Stimulated activated CD4-positive, alpha-beta T cell treated with anti-CD3 and anti-CD28 coated beads, Interleukin-12 subunit alpha, Interleukin-12 subunit beta, amount 100 ng/mL, for 24 hours (primary cell): ENCODE measurements at regions not wholly inside any gene's neighbourhood (a gene's known extent, or its start where the extent isn't known, plus 50 kb on each side); places are given as distances from the start of the nearest gene placed in this dataset.
"Not testable (repeated sequence)": the region's sequence is repeated elsewhere in the genome, so short reads cannot be mapped to it uniquely, and the experiment has no call there.

ENCODE experiments used
- DNase-seq, 2 experiments: peaks; one replicate each; pipeline ENCODE4 v3.0.0-alpha.2; 2020; ENCODE audit warnings: low read depth in 2 of 2

DNA sequence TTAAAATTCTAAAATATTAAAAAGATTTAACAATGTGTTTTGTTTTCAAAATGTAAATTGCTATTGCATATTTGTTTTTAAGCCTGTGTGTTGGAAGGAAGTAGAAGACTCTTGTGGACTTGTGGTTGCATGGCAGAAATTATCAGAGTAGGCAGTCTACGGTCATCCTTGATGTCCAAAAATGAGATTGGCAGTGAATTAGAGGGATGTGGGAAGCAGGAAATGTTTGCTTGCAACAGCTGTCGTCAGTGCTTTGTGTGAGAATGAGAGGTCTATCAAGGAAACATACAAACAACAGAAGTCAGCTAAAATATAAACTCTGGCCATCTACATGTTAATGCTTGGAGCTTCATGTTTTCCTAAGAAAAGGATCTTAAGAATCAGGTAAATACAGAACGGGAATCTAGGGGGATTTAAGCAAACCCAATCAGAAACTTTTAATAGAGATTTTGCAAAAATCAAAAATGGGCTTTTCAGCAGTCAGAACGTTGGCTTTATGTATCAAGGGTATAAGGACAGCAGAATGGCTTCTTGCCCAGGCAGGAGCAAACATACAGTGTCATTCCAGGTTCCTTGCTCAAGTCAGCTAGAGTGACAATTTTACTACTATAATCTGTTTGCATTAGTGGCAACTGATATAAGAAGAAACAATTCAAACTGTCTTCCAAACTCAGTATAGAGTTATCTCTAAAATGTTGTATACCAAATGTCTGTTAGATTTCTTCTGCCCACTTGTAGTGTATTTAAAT lies 196.7 kb downstream of the CYB561 start:
- DNase-seq, result no peak

DNA sequence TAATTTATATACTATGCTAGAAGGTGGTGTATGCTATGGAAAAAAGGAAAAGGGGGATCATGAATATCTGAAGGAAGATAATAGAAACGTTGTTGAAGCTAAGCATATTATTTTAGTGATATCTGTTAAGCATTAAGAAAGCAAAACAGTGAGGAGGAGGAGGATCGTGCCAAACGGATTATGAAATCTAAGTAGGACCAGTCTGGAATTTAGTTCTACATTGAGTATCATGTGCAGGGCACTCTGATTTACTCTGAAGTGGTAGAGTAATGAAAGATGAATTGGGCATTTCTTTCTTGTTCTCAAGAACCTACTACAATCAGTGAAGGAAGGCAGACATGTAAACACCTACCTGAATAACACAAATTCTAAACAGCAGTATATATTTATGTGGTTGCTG lies 195.3 kb downstream of the CYB561 start:
- no peak for DNase-seq

DNA sequence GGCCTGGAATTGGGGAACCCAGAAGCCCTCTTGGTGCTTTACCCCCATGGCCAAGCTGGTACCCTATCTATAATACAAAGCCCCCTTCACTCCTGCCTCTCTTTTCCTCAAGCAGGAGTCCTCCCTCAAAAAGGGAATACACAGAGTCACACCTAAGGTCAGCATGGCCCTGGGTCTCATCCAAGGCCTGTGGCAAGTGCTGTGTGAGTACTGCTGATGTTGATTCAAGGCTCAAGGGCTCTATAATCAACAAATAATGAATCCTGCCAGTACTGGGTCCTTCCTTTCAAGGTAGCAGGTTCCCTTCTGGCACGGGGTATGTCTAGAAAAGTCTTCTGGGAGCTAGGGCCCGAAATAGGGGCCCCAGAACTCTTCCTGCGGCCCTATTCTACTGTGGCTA lies 187.3 kb downstream of the CYB561 start:
- DNase-seq, result no peak

DNA sequence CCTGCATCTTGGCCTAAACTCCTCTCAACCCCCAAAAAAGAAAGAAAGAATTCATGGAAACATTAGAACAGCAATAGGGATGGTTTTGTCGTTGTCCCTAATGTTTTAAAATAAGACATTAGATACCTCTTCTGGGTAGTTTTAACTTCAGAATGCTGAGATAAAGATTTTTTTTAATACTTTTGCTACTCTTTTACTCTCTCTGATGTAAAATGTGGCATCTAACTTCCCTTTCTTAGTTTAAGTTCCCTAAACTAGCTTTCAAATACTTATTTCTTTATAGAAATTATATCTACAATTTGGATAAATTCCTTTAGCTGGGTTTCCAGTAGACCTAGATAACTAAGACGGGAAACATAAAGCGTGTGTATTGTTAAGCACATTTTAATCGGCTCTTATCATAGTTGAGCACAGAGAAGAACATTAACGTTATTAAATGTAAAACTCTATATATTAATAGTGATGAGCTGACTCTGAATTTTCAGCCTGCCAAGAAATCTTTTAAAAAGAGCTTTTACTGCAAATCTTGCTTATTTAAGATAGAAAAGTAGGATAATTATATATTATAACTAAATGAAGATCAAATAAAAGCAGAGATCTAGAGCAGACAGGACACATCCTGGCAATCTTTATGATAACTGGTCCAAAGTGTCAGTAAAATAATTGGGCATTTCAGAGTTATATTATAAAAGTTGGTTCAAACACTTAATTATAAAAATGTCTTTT lies 183.2 kb downstream of the CYB561 start:
- DNase-seq, result no peak

DNA sequence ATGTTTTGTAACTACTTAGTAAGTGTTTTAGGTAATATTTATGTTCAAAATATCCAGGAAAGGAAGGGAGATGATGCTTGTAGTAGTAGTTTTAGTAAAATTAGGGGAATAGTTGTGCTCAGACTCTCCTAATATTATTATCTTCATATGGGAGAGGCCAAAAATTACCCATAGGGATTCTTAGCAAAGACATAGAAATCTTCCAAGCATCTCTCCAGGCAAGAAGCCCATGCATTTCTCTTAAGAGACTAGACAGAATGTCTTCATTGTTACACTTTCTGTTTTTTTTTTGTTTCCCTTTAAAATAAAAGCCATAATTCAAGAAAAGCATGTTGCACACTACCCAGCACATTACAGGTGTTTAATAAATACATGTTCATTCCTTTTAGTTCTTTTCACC lies 180.6 kb downstream of the CYB561 start:
- no peak for DNase-seq

DNA sequence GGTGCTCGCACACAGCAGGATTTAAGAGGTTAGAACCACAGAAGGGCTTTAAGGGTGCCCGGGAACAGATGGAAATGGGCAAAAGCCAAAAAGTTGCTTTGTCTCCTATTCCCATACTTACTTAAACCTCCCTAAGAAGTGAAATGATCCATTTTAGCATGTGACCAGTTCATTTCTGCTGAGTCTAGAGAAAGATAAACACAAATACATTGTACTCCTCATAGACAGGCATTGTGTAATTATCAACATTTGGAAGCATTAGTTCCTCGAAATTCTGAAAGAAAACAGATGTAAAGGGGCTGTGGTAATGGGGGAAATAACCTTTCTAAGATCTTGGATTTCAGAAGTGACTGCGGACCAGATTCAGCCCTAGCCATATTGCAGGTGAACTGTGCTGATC lies 178.3 kb downstream of the CYB561 start:
- DNase-seq, result no peak

DNA sequence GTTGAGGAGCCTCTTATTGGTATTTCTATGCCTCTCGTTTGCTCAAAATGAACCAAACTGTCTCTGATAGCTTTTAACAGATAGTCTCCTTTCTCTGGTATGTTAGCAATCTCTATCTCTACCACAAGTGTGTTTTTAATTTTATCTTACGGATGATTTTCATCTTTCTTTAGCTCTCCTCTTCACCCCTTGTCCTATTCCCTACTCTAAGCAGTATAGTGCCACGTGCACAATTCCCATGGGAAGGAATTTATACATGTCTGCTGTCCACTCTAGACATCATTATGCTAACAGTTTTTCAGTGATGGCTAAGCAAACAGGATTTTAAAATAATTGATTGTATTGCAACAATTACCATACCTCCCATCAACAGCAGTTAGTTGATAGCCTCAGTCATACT lies 177.3 kb downstream of the CYB561 start:
- DNase-seq, result no peak

DNA sequence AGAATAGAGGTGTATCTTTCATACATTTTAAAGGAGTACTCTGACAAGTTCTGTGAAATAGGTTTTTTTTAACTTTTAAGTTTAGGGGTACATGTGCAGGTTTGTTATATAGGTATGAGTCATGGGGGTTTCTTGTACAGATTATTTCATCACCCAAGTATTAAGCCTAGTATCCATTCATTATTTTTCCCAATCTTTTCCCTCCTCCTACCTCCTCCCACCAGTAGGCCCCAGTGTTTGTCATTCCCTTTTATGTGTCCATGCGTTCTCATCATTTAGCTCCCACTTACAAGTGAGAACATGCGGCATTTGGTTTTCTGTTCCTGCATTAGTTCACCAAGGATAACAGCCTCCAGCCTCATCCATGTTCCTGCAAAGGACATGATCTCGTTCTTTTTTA lies 175.5 kb downstream of the CYB561 start:
- no peak for DNase-seq

DNA sequence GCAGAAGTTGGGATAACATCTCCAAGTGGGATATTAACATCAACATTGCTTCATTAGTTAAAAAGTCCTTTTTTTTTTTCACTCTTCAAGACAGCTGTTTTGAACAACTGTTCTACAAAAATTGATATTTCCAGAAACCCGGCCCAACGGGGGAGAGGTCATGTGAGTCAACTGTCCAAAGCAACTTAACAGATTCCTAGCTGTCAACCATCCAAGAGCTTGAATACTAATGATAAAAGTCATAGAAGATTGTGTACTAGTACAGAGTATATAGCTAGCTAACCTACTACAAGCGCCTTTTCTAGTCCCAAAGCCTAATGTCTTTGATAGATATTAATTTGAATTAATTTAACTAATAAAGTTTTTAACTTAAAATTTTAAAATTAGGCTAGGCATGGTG lies 172.0 kb downstream of the CYB561 start:
- no peak for DNase-seq

DNA sequence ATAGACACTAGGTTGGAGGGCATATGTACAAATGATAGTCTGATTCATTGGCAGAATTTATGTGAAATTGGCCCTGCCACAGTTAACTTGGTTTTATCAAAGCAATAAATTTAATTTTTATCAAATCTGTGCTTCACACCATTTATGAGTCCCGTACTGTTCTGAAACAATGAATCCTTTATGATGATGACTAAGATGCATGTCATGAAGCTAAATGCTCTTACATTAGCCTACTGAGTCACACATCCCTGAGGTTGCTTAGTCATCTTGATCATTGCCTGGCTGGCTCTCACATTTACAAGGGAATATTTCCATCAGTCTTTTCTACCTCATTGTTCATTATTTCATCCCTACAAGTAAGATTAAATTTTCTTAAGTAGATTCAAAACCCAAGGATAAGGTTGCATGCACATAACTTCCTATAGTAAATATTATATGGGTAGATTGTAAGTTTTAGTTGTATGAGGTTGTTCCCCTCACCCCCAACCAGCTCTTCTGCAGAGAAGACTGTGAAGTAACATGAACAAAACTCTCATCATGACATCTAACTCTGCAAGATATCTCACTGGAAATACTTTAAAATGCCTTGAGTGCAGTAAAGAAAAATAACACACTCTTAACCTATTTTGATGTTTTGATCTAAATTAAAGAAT lies 170.7 kb downstream of the CYB561 start:
- DNase-seq, result peak in 1 of 2 experiments; percentile 1

DNA sequence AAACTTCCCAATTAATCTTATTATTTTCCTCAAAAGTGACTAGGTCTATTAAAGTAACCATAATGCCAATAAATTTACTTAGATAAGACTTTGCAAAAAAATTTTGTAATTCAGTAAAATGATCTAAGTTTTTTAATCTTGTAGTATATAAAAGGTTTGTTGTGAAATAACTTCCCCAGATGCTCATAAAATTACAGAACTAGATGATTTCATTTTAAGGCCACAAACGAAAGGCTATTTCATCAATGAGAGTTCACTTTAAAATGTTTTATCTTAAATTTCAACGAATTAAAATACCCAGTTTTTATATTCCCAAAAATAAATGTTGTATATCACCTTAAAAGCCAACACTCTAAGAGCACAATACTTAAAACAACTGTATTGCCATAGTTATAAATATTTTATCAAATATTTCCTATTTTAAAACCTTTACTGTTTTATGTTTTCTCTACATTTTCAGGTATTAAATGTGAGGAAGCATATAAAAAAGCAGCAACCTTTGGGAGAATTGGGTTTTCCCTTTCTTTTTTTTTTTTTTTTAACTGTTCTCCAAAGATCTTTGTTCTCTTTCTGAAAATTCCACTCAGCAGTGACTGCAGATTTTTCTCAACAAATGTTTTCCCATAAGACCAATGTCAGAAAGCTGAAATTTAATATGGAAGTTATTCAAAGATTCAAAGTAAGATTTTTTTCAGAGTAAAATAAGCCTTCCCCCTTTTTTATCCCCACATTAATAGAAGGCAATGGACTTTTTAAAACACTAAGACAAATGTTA lies 169.9 kb downstream of the CYB561 start:
- no peak for DNase-seq

DNA sequence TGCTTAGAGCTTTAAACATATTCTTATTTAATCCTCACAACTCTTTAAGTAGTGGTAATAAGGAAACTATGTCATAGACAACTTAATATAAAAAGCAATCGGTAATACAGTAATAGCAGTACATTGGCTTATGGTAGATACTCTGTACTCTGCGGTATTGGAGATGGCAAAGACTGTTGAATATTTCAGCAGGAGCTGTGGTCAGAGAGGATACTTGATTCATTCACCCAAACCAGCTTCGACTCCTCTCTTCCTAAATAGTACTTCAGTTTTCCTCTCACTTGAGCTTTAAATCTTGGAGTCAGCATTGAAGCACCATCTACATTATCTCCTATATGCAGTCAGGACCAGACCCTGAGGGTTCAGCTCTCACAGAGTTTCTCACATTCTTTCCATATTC lies 169.3 kb downstream of the CYB561 start:
- DNase-seq, result no peak

DNA sequence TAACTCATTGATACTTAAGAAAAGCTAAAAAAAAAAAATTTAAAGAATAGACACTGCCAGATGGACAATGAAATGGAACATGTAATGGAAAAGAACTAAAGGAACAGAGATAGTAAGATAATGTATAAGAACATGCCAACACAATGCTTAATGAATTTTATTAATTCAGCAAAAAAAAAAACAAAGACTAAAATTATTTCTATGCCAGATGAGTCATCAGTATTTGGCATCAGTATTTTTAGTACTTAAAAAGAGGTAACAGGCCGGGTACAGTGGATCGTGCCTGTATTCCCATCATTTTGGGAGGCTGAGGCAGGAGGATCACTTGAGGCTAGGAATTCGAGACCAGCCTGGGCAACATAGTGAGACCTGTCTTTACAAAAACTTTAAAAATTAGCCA lies 168.5 kb downstream of the CYB561 start:
- DNase-seq, result no peak

DNA sequence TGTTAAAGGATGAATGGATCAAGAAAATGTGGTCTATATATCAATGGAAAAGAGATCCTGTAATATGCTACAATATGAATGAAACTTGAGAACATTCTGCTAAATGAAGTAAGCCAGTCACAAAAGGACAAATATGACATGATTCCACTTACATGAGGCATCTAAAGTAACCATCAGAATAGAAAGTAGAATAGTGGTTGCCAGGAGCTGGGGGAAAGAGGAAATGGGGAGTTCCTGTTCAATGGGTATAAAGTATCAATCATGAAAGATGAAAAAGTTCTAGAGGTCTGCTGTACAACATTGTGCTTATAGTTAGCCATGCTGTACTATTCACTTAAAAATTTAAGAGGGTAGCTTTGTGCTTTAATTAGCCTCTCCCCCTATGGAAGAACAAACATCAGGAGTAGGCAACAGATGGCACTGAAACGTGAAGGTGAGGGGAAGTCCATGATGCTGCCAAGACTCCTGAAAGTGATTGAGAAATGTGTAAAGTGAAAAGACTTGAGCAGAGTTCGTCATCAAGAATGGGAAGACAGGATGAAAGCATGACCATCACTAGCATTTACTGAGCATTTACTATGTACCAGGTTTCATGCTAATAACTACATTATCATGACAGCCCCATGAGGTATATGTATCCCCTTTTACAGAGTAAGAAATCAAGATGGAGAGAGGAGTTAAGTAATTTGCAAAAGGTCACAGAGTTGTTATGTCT lies 167.2 kb downstream of the CYB561 start:
- DNase-seq, result no peak

DNA sequence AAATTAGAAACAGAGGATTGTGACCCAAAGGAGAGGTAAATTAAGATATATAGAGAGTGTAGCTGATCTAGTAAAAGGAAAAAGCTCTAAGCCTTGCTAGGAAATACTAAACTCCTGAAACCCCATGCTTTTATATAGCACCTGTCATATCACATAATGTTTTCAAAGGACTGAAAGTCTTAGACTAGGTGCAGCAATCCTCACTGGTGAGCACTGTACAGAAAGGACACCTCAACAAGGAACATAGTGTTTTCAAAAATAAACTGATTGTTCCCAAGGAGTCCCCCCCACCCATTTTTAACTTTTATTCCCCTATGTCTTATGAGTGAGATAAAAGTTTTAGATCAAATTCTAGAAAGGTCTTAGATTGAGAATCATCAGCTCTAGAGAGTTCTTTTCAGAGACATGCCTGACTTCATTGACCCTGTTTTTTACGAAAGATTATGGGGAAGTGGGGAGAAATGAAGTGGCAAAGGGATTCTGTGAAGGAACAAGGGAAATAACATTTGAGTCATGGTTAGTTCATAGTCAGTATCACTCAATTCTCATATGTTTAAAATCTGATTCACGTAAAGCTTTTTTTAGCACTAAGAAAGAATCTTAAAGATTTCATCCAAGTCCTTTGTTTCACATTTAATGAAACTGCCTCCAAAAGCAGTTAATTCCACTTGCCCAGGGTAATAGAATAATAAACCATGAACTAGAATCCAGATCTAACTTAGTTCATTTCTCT lies 166.4 kb downstream of the CYB561 start:
- DNase-seq, result no peak

DNA sequence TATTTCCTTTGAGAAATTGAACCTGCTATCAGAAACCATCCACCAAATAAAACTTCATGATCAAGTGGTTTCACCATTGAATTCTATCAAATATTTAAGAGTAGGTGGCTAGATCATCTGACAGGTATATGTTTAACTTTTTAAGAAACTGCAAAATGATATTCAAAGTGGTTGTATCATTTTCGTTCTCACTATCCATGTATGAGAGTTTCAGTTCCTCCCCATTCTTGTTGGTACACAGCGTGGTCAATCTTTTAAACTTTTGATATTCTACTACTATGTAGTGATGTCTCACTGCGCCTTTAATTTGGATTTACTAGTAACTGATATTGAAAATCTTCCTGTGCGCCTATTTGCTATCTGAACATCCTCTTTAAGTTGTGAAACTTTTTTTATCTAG lies 163.7 kb downstream of the CYB561 start:
- no peak for DNase-seq

DNA sequence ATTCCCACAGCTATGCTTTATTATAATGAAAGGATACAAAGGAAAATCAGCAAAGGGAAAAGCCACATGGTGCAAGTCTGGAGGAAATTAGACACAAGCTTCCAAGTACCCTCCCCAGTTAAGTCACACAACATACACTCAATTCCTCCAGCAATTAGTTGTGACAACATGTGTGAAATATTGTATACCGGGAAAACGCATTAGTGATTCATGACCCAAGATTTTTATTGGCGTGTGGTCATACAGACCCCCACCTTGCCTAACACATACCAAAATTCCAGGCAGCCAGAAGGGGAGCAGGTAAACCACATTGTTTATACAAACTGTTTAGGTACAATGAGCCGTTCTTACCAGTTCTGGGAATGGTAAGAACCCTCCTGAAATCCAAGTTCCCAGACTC lies 160.6 kb downstream of the CYB561 start:
- DNase-seq, result no peak

DNA sequence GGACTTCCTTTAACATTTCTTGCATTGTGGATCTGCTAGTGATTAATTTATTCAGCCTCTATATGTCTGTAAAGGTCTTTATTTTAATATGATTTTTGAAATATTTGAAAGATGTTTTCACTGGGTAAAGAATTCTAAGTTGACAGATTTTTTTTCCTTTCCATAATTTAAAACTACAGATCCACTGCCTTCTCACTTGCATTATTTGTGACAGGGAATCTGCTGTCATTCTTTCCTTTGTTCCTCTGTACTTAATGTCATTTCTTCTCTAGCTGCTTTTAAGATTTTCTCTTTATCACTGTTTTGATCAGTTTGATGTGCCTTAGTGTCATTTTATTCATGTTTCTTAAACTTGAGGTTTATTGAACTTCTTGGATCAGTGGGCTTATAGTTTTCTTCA lies 159.9 kb downstream of the CYB561 start:
- no peak for DNase-seq

DNA sequence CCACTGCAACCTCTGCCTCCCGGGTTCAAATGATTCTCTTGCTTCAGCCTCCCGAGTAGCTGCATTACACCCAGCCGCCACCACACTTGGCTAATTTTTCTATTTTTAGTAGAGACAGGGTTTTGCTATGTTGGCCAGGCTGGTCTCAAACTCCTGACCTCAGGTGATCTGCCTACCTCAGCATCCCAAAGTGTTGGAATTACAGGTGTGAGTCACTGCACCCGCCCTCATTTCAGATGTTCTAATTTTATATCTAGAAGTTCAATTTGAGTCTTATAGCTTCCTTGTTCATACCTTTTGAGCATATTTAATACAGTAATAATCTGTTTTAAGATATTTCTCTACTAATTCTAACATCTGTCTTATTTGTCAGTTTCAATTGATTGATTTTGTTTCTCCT lies 159.1 kb downstream of the CYB561 start:
- DNase-seq, result not testable (repeated sequence)

DNA sequence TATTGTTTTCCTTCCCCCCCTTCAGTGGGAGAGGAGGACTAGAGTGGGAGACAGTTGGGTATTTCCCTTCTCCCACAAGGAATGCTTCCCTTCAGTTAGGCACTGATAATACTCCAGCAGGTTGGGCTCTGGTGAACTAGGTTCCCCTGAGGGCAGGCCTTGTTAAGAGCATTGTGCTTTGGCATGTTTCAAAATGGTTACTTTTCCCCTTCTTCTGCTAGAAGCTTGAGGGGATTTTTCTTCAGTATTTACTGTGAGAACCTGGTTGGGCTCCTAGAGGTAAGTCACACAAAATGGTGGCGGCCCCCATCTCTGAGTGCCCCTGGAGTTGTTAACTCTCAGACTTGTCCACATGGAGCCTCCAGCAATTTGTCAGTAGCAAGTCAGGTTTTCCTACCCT lies 156.2 kb downstream of the CYB561 start:
- DNase-seq, result no peak

DNA sequence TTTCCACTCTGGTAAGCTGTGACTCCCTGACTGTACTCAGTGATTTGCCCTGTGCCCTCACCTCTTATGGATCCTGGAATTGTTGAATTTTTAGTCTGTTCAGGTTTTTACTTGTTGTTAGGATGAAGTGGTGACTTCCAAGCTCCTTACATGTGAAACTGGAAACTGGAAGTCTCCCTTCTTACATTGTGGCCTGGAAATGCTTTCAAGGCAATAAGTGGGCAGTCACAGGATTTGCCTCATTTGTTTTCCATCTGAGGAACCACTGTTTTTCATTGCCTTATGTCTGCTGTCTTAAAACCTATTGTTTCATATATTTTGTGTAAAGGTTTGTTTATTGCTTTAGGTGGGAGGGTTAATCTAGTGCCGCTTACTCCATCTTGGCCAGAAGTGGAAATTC lies 155.8 kb downstream of the CYB561 start:
- DNase-seq, result no peak
